ENCODE measurements at regions not wholly inside any gene's neighbourhood (a gene's known extent, or its start where the extent isn't known, plus 50 kb on each side); places are given as distances from the start of the nearest gene placed in this dataset.
A peak's percentile ranks its signal among the peaks of the same experiment; 100 is the strongest.
"Not testable (repeated sequence)": the region's sequence is repeated elsewhere in the genome, so short reads cannot be mapped to it uniquely, and the experiment has no call there.

- no peak for DNase-seq
Measured at GRCh38 chr14:89743828-89744227, 210.7 kb downstream of the EFCAB11 start.

- peak; percentile 77 for DNase-seq
Measured at GRCh38 chr14:89740241-89740640, 214.3 kb downstream of the EFCAB11 start.

GRCh38 chr14:89736881-89737280, 217.6 kb downstream of the EFCAB11 start:
- DNase-seq, result no peak

GRCh38 chr14:89731396-89731933, 223.1 kb downstream of the EFCAB11 start:
- DNase-seq, result no peak

GRCh38 chr14:89730687-89731086, 223.8 kb downstream of the EFCAB11 start:
- no peak for DNase-seq

- no peak for DNase-seq
Measured at GRCh38 chr14:89728964-89729363, 225.6 kb downstream of the EFCAB11 start.

GRCh38 chr14:89726226-89726625, 228.3 kb downstream of the EFCAB11 start:
- not testable (repeated sequence) for DNase-seq

- no peak for DNase-seq
Measured at GRCh38 chr14:89724628-89724960, 229.9 kb downstream of the EFCAB11 start.

GRCh38 chr14:89723930-89724627, 230.5 kb downstream of the EFCAB11 start:
- DNase-seq, result no peak

GRCh38 chr14:89721956-89722355, 232.6 kb downstream of the EFCAB11 start:
- no peak for DNase-seq

GRCh38 chr14:89720741-89721729, 233.5 kb downstream of the EFCAB11 start:
- DNase-seq, result no peak

- no peak for DNase-seq
Measured at GRCh38 chr14:89720076-89720687, 234.3 kb downstream of the EFCAB11 start.

GRCh38 chr14:89719366-89720075, 235.0 kb downstream of the EFCAB11 start:
- DNase-seq, result no peak

- DNase-seq, result peak; percentile 21
Measured at GRCh38 chr14:89708982-89709625, 245.4 kb downstream of the EFCAB11 start.

- DNase-seq, result no peak
Measured at GRCh38 chr14:89707086-89707485, 247.4 kb downstream of the EFCAB11 start.

GRCh38 chr14:89702876-89703200, 251.7 kb downstream of the EFCAB11 start:
- no peak for DNase-seq

GRCh38 chr14:89702073-89702875, 252.3 kb downstream of the EFCAB11 start:
- no peak for DNase-seq

- peak; percentile 42 for DNase-seq
Measured at GRCh38 chr14:89701211-89702043, 253.1 kb downstream of the EFCAB11 start.

GRCh38 chr14:89700801-89701200, 253.7 kb downstream of the EFCAB11 start:
- DNase-seq, result no peak

- DNase-seq, result no peak
Measured at GRCh38 chr14:89699071-89699470, 255.5 kb downstream of the EFCAB11 start.
